ENCODE measurements at regions not wholly inside any gene's neighbourhood (a gene's known extent, or its start where the extent isn't known, plus 50 kb on each side); places are given as distances from the start of the nearest gene placed in this dataset.

DNA sequence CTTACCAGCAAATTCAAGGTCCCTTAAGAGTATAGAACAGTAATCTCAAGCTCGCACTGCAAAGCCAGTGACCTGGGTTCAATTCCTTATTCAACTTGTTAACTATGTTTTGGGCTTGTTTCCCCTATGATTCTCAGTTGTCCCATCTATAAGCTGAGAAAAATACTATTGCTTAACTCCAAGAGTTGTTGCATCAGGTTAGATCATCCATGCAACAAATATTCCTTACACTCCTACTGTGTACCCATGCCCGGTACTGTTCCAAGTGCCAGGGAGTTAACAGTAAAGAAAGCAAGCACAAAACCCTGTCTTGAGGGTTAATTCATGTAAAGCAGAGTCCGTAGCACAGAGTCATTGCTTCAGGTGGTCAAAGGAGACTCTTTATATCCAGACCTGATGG is 247.3 kb downstream of the MAFB start:
- Histone ChIP-seq H3K4me3 (replicated peaks in 1 of 3; ENCODE audit: insufficient read depth in 1 of 3, low read depth in 1 of 3, low read length in 3 of 3) (no peak overlapping the region), H3K27ac (ENCODE audit: insufficient read depth, low read depth, low read length) (no peak overlapping the region), H3K36me3 (ENCODE audit: control insufficient read depth in 2 of 2, extremely low read depth in 1 of 2, insufficient read depth in 2 of 2, low read length in 2 of 2) (no peaks in the 10 kb centered on the region), H2AFZ (ENCODE audit: low read depth, low read length) (no peak overlapping the region), H3K9ac (replicated peaks; ENCODE audit: extremely low read depth, insufficient read depth, low read length) (no peak overlapping the region), H4K20me1 (replicated peaks; ENCODE audit: control insufficient read depth, extremely low read depth, insufficient read depth, low read length) (no peaks in the 10 kb centered on the region), H3K27me3 (ENCODE audit: control insufficient read depth in 2 of 2, insufficient read depth in 2 of 2, low read length in 2 of 2) (no peaks in the 10 kb centered on the region), H3K9me1 (replicated peaks; ENCODE audit: control insufficient read depth, extremely low read depth, insufficient read depth, low read length) (no peaks in the 10 kb centered on the region), H3K9me3 (replicated peaks; ENCODE audit: control insufficient read depth, insufficient read depth, low read length) (no peaks in the 10 kb centered on the region), H3K4me1 (ENCODE audit: control insufficient read depth, extremely low read depth, insufficient read depth, low read length) (no peaks in the 10 kb centered on the region), H3K79me2 (ENCODE audit: control insufficient read depth, insufficient read depth, low read length) (no peaks in the 10 kb centered on the region), H3K4me2 (ENCODE audit: insufficient read depth, low read length) (no peak overlapping the region)
- CTCF ChIA-PET: interaction anchor here (1.0 kb wide), 1 partner anchor 9 kb away, joined by 3 read pairs; no protein-coding TSS in a partner anchor
- BruUV-seq (replicated peaks): no TSS peak
- FAIRE-seq (no peak), DNase-seq (ENCODE audit: low read depth, low spot score) (no peak)
- no peak for TF ChIP-seq POLR2AphosphoS5 (IDR thresholded peaks at IDR 0.05; ENCODE audit: insufficient read depth, low read depth, low read length)
- TF ChIP-seq, protein P1, sequence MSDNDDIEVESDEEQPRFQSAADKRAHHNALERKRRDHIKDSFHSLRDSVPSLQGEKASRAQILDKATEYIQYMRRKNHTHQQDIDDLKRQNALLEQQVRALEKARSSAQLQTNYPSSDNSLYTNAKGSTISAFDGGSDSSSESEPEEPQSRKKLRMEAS (IDR thresholded peaks at IDR 0.05; ENCODE audit: insufficient read depth, insufficient read length): no peak
- TF ChIP-seq, protein P2, sequence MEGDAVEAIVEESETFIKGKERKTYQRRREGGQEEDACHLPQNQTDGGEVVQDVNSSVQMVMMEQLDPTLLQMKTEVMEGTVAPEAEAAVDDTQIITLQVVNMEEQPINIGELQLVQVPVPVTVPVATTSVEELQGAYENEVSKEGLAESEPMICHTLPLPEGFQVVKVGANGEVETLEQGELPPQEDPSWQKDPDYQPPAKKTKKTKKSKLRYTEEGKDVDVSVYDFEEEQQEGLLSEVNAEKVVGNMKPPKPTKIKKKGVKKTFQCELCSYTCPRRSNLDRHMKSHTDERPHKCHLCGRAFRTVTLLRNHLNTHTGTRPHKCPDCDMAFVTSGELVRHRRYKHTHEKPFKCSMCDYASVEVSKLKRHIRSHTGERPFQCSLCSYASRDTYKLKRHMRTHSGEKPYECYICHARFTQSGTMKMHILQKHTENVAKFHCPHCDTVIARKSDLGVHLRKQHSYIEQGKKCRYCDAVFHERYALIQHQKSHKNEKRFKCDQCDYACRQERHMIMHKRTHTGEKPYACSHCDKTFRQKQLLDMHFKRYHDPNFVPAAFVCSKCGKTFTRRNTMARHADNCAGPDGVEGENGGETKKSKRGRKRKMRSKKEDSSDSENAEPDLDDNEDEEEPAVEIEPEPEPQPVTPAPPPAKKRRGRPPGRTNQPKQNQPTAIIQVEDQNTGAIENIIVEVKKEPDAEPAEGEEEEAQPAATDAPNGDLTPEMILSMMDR (IDR thresholded peaks at IDR 0.05; ENCODE audit: extremely low read depth in 1 of 2, insufficient read depth in 1 of 2, low read depth in 1 of 2, low read length in 2 of 2): no peak
- TF ChIP-seq MYC (IDR thresholded peaks at IDR 0.05; ENCODE audit: low read depth, low read length): no peak
- no peak for TF ChIP-seq JUN (IDR thresholded peaks at IDR 0.05; ENCODE audit: borderline replicate concordance, insufficient read depth, insufficient read length, low read depth)
- no peak for TF ChIP-seq POLR2A (IDR thresholded peaks at IDR 0.05; ENCODE audit: low read depth, low read length)
- no peak for TF ChIP-seq EZH2 (IDR thresholded peaks at IDR 0.05; ENCODE audit: borderline replicate concordance, low read depth, low read length, severe bottlenecking)
- no peak for TF ChIP-seq FOS (IDR thresholded peaks at IDR 0.05; ENCODE audit: borderline replicate concordance, insufficient read depth, low read length)
- TF ChIP-seq GATA2 (IDR thresholded peaks at IDR 0.05; ENCODE audit: insufficient read depth, insufficient read length, low read depth, low read length): no peak
- dilution Hi-C loops (cut with MboI; ENCODE audit: extremely low pct_ligation_motif_present, low sequenced_read_pairs) (no loop called here), intact Hi-C loops (cut with micrococcal nuclease) (no loop called here)
- POLR2A ChIA-PET: no interaction called here
